ENCODE measurements at regions not wholly inside any gene's neighbourhood (a gene's known extent, or its start where the extent isn't known, plus 50 kb on each side); places are given as distances from the start of the nearest gene placed in this dataset.

DNA sequence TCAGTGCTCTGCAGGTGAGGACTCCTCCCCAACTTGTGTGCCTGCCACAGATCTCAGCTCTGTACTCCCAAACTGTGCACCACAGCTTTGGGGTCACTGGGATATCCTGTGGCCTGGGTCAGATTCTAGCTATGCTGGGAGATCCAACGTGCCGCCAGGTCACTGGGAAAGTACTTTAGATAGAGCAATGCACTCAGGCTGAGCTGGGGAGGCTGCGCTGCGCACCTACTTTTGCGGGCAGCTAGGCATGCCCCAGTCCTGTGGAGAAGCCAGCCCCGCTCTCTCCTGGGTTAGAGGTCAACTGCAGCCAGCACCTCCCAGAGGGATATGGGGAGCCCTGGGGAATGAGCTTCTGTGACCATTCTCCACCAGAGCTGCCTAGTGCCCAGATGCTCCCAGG, 552.1 kb upstream of the CDH9 start:
- 95 to 98% (median 96%) methylated on average over 6 of the region's 6 CpGs for WGBS, 3 donors
- Histone ChIP-seq H3K36me3 (no peaks in the 10 kb centered on the region), H3K27me3 (no peaks in the 10 kb centered on the region), H3K4me3 (no peak overlapping the region), H3K27ac (no peak overlapping the region), H3K4me1 (ENCODE audit: insufficient read depth) (no peaks in the 10 kb centered on the region), H3K9me3 (no peaks in the 10 kb centered on the region)
- no peak for DNase-seq
- TF ChIP-seq, protein P1, sequence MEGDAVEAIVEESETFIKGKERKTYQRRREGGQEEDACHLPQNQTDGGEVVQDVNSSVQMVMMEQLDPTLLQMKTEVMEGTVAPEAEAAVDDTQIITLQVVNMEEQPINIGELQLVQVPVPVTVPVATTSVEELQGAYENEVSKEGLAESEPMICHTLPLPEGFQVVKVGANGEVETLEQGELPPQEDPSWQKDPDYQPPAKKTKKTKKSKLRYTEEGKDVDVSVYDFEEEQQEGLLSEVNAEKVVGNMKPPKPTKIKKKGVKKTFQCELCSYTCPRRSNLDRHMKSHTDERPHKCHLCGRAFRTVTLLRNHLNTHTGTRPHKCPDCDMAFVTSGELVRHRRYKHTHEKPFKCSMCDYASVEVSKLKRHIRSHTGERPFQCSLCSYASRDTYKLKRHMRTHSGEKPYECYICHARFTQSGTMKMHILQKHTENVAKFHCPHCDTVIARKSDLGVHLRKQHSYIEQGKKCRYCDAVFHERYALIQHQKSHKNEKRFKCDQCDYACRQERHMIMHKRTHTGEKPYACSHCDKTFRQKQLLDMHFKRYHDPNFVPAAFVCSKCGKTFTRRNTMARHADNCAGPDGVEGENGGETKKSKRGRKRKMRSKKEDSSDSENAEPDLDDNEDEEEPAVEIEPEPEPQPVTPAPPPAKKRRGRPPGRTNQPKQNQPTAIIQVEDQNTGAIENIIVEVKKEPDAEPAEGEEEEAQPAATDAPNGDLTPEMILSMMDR (IDR thresholded peaks at IDR 0.05): no peak
- TF ChIP-seq POLR2A (IDR thresholded peaks at IDR 0.05): no peak
- intact Hi-C loops (cut with DNase I): no loop called here

DNA sequence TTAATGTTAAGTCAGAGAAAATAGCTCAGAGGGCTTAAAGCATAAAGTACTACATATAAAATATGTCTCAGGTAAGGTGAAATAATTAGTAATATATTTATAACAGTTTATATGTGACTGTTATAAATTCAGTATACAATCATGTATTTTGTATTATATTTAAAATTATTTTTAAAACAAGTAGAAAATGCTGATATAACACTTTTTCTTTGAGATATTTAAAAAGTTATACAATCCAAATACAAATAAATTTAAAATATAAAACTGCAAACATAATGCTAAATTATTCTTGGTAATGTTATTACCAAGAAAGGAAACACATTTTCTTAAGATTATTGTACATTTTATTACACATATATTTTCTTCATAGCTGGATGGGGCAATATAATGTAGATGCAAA, 539.9 kb upstream of the CDH9 start:
- intact Hi-C loops (cut with DNase I): no loop called here
- Histone ChIP-seq H3K9me3 (no peaks in the 10 kb centered on the region), H3K27me3 (no peaks in the 10 kb centered on the region), H3K27ac (no peak overlapping the region), H3K4me1 (ENCODE audit: insufficient read depth) (no peaks in the 10 kb centered on the region), H3K36me3 (no peaks in the 10 kb centered on the region), H3K4me3 (no peak overlapping the region)
- DNase-seq: no peak
- TF ChIP-seq EP300 (IDR thresholded peaks at IDR 0.05): no peak

DNA sequence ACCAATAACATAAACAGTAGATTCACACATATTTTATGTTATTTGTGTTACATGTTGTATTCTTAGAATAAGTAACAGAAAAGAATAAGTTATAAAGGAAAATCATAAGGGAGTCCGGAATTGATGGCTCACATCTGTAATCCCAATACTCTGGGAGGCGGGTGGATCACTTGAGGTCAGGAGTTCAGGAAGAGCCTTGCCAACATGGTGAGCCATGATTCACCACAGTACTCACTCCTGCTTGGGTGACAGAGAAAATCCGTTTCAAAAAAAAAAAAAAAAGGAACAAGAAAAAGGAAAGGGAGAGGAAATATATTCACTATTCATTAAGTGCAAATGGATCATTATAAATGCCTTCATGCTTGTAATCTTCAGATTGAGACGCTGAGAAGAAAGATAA, 533.3 kb upstream of the CDH9 start:
- intact Hi-C loops (cut with DNase I): no loop called here
- Histone ChIP-seq H3K27ac (no peak overlapping the region), H3K36me3 (no peaks in the 10 kb centered on the region), H3K27me3 (no peaks in the 10 kb centered on the region), H3K9me3 (no peaks in the 10 kb centered on the region), H3K4me1 (ENCODE audit: insufficient read depth) (no peaks in the 10 kb centered on the region), H3K4me3 (no peak overlapping the region)
- TF ChIP-seq EP300 (IDR thresholded peaks at IDR 0.05): no peak
- TF ChIP-seq, protein P1 (IDR thresholded peaks at IDR 0.05): no peak
- TF ChIP-seq POLR2A (IDR thresholded peaks at IDR 0.05): no peak
- no peak for DNase-seq
- 69 to 85% (median 75%) methylated on average over 4 of the region's 4 CpGs for WGBS, 3 donors

DNA sequence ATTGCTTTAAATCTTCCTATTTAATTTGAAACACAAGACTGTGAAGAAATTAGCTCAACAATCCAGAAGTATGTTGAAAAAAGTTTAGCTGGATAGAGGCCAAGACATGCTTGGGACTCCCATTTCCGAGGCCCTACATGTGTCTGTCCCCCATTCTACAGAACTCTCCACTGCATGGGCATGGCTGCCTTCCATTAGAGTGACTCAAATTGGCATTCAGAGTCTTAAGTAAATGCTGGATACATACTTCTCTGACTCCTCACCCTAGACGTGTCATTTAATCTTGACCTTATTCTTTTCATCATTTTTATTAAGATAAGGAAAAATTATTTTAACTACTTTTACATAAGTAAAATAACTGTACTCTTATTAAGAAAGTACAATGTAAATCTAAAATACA, 530.4 kb upstream of the CDH9 start:
- intact Hi-C loops (cut with DNase I): no loop called here
- no peak for DNase-seq
- no peak overlapping the region for H3K4me3 ChIP-seq
- H3K36me3 ChIP-seq: no peaks in the 10 kb centered on the region
- no peaks in the 10 kb centered on the region for H3K27me3 ChIP-seq
- TF ChIP-seq, protein P1 (IDR thresholded peaks at IDR 0.05): no peak
- TF ChIP-seq POLR2A (IDR thresholded peaks at IDR 0.05): no peak
- TF ChIP-seq EP300 (IDR thresholded peaks at IDR 0.05): no peak
- H3K27ac ChIP-seq: no peak overlapping the region
- WGBS, 3 donors: 56 to 64% (median 62%) methylated on average over 2 of the region's 2 CpGs
- H3K4me1 ChIP-seq (ENCODE audit: insufficient read depth): no peaks in the 10 kb centered on the region
- no peaks in the 10 kb centered on the region for H3K9me3 ChIP-seq

DNA sequence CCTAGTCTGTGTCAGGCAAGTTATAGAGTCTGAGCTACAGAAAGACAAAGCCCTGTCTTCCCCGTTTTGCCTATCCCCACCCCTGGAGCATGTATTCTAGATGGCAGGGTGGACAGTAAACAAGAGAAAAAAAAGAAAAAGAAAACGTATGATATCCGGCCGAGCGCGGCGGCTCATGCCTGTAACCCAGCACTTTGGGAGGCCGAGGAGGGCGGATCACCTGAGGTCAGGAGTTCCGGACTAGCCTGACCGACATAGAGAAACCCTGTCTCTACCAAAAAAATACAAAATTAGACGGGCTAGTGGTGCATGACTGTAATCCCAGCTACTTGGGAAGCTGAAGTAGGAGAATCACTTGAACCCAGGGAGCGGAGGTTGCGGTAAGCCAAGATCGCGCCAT, 523.0 kb upstream of the CDH9 start:
- no peak overlapping the region for H3K27ac ChIP-seq
- no peak for DNase-seq
- intact Hi-C loops (cut with DNase I): no loop called here
- 86 to 88% (median 87%) methylated on average over 16 of the region's 16 CpGs for WGBS, 3 donors
- no peaks in the 10 kb centered on the region for H3K9me3 ChIP-seq
- TF ChIP-seq, protein P1 (IDR thresholded peaks at IDR 0.05): no peak
- no peak for TF ChIP-seq EP300 (IDR thresholded peaks at IDR 0.05)
- no peak for TF ChIP-seq POLR2A (IDR thresholded peaks at IDR 0.05)
- no peaks in the 10 kb centered on the region for H3K4me1 ChIP-seq (ENCODE audit: insufficient read depth)
- no peak overlapping the region for H3K4me3 ChIP-seq
- no peaks in the 10 kb centered on the region for H3K36me3 ChIP-seq
- no peaks in the 10 kb centered on the region for H3K27me3 ChIP-seq

All from ovary (tissue), 7 donors.